Gastroesophageal sphincter (tissue), 4 donors: ENCODE measurements at regions not wholly inside any gene's neighbourhood (a gene's known extent, or its start where the extent isn't known, plus 50 kb on each side); places are given as distances from the start of the nearest gene placed in this dataset.

ENCODE experiments used
- ATAC-seq: fragments of 150-250 bp; one replicate; pipeline ENCODE4 v1.9.1; 2016; ENCODE audit warnings: mild to moderate bottlenecking, moderate library complexity
- H3K27ac ChIP-seq, 4 donors: fragments of 200-600 bp; sonication (generic) in 3 of 4; 1 replicate in 3 of 4; 2 replicates in 1 of 4; pipeline ENCODE4 v1.5.1; 2016 to 2019
- H3K27me3 ChIP-seq: fragments of 200-600 bp; sonication (generic); one replicate; pipeline ENCODE4 v1.5.1; 2019
- H3K36me3 ChIP-seq, 2 donors: fragments of 200-600 bp; sonication (generic); one replicate each; pipeline ENCODE4 v1.5.1; 2019; ENCODE audit warnings: control low read depth in 1 of 2
- H3K4me1 ChIP-seq, 3 donors: fragments of 200-600 bp; sonication (generic); 1 replicate in 2 of 3; 2 replicates in 1 of 3; pipeline ENCODE4 v1.5.1; 2016 to 2019; ENCODE audit warnings: control low read depth in 2 of 3
- H3K4me3 ChIP-seq, 2 donors: fragments of 200-600 bp; sonication (generic); one replicate each; pipeline ENCODE4 v1.5.1; 2019; ENCODE audit warnings: mild to moderate bottlenecking in 1 of 2, moderate library complexity in 1 of 2
- H3K9me3 ChIP-seq, 3 donors: fragments of 200-600 bp; sonication (generic); one replicate each; pipeline ENCODE4 v1.5.1; 2017 to 2019; ENCODE audit warnings: control low read depth in 2 of 3
- CTCF ChIP-seq, 4 experiments: fragments of 200-600 bp in 2 of 4; fragments of 450-650 bp in 2 of 4; sonication (generic) in 1 of 4; IDR thresholded peaks; one replicate each; pipeline ENCODE4 v1.5.1; 2017 to 2019; ENCODE audit warnings: antibody characterized with exemption in 4 of 4, mild to moderate bottlenecking in 2 of 4, moderate library complexity in 2 of 4
- EP300 ChIP-seq: sonication (generic); formaldehyde crosslinking; IDR thresholded peaks from one replicate; pipeline ENCODE4 v1.6.1; 2017; ENCODE audit warnings: antibody characterized with exemption, mild to moderate bottlenecking
- POLR2A ChIP-seq, 2 donors: fragments of 450-650 bp; IDR thresholded peaks; one replicate each; pipeline ENCODE4 v1.6.1; 2017; ENCODE audit warnings: antibody characterized with exemption in 2 of 2, mild to moderate bottlenecking in 2 of 2, moderate library complexity in 1 of 2
- POLR2AphosphoS5 ChIP-seq: sonication (generic); formaldehyde crosslinking; IDR thresholded peaks from one replicate; pipeline ENCODE4 v1.6.1; 2017; ENCODE audit warnings: antibody characterized with exemption
- WGBS, 2 donors: methylation state at CpG; one replicate each; pipeline ENCODE4 v1.1.5; 2018; ENCODE audit warnings: low coverage in 1 of 2; 5-methylcytosine and 5-hydroxymethylcytosine counted together

GRCh38 chr2:220000080-220000479, 372.6 kb downstream of the SLC4A3 start:
- 84 to 93% methylated on average over 2 to 3 of the region's 3 CpGs for WGBS, 2 donors
- H3K4me3 ChIP-seq, result no peak overlapping the region
- H3K36me3 ChIP-seq, result no peaks in the 10 kb centered on the region
- no peaks in the 10 kb centered on the region for H3K27me3 ChIP-seq
- ATAC-seq, result no peak
- H3K4me1 ChIP-seq, result no peaks in the 10 kb centered on the region
- TF ChIP-seq POLR2AphosphoS5 (no peak), CTCF (IDR thresholded peaks at IDR 0.05) (no peak), POLR2A (IDR thresholded peaks at IDR 0.05) (no peak), EP300 (no peak)
- no peak overlapping the region for H3K27ac ChIP-seq
- H3K9me3 ChIP-seq, result no peaks in the 10 kb centered on the region

GRCh38 chr2:220000586-220000985, 373.2 kb downstream of the SLC4A3 start:
- no peak overlapping the region for H3K27ac ChIP-seq
- TF ChIP-seq CTCF (IDR thresholded peaks at IDR 0.05) (no peak), EP300 (no peak), POLR2A (IDR thresholded peaks at IDR 0.05) (no peak), POLR2AphosphoS5 (no peak)
- no peaks in the 10 kb centered on the region for H3K9me3 ChIP-seq
- no peaks in the 10 kb centered on the region for H3K4me1 ChIP-seq
- H3K27me3 ChIP-seq, result no peaks in the 10 kb centered on the region
- 100% methylated on average over 1 of the region's 4 CpGs; no CpG with 5 or more reads in 1 of the 2 donors for WGBS, 2 donors
- no peaks in the 10 kb centered on the region for H3K36me3 ChIP-seq
- no peak overlapping the region for H3K4me3 ChIP-seq
- no peak for ATAC-seq

GRCh38 chr2:220001751-220002150, 374.3 kb downstream of the SLC4A3 start:
- 57 to 71% methylated on average over 1 to 2 of the region's 3 CpGs for WGBS, 2 donors
- ATAC-seq, result no peak
- H3K36me3 ChIP-seq, result no peaks in the 10 kb centered on the region
- TF ChIP-seq EP300 (no peak), CTCF (IDR thresholded peaks at IDR 0.05) (no peak), POLR2A (IDR thresholded peaks at IDR 0.05) (no peak), POLR2AphosphoS5 (no peak)
- no peak overlapping the region for H3K4me3 ChIP-seq
- H3K27me3 ChIP-seq, result no peaks in the 10 kb centered on the region
- no peak overlapping the region for H3K27ac ChIP-seq
- H3K9me3 ChIP-seq, result no peaks in the 10 kb centered on the region
- no peaks in the 10 kb centered on the region for H3K4me1 ChIP-seq

- H3K9me3 ChIP-seq, result peaks cover 0 to under 1% (median 0%) of the 10 kb centered on the region in 3 donors
- no peaks in the 10 kb centered on the region for H3K36me3 ChIP-seq
- TF ChIP-seq POLR2AphosphoS5 (no peak), CTCF (IDR thresholded peaks at IDR 0.05) (no peak), POLR2A (IDR thresholded peaks at IDR 0.05) (no peak), EP300 (no peak)
- no peaks in the 10 kb centered on the region for H3K27me3 ChIP-seq
- no peaks in the 10 kb centered on the region for H3K4me1 ChIP-seq
- no peak for ATAC-seq
- H3K4me3 ChIP-seq, result no peak overlapping the region
- WGBS, 2 donors, result 73 to 85% methylated on average over 3 to 4 of the region's 4 CpGs
- H3K27ac ChIP-seq, result no peak overlapping the region
These were observed 374.8 kb downstream of the SLC4A3 start for GRCh38 chr2:220002251-220002650.

- H3K36me3 ChIP-seq, result no peaks in the 10 kb centered on the region
- H3K27ac ChIP-seq, result no peak overlapping the region
- H3K9me3 ChIP-seq, result peaks cover 0 to 5% (median 0%) of the 10 kb centered on the region in 3 donors
- WGBS, 2 donors, result 93 to 95% methylated on average over 3 of the region's 3 CpGs
- TF ChIP-seq POLR2A (IDR thresholded peaks at IDR 0.05) (no peak), POLR2AphosphoS5 (no peak), CTCF (IDR thresholded peaks at IDR 0.05) (no peak), EP300 (no peak)
- no peak for ATAC-seq
- H3K4me3 ChIP-seq, result no peak overlapping the region
- no peaks in the 10 kb centered on the region for H3K27me3 ChIP-seq
- no peaks in the 10 kb centered on the region for H3K4me1 ChIP-seq
These were observed 375.3 kb downstream of the SLC4A3 start for GRCh38 chr2:220002699-220003098.
